Right ventricle myocardium superior (tissue), 1 donor: ENCODE measurements at regions not wholly inside any gene's neighbourhood (a gene's known extent, or its start where the extent isn't known, plus 50 kb on each side); places are given as distances from the start of the nearest gene placed in this dataset.
"Not testable (repeated sequence)": the region's sequence is repeated elsewhere in the genome, so short reads cannot be mapped to it uniquely, and the experiment has no call there.

Experiments used
- ATAC-seq: fragments of 200-7000 bp; cut with Tn5 transposase; one replicate; pipeline ENCODE4 v1.9.1; 2020; ENCODE audit warnings: mild to moderate bottlenecking; ENCODE audit not compliant: poor library complexity
- DNase-seq: peaks from one replicate; pipeline ENCODE4 v3.0.0-alpha.2; 2020
- intact Hi-C: fragments of 100-400 bp; cut with DNase I; formaldehyde crosslinking; loops from one replicate; pipeline ENCODE4 v1.11.2; 2022
- donor health status: DM: no; HTN: yes; CAD: no; lungs with severe emphysema.

GRCh38 chr21:19501115-19501514, 1097.5 kb upstream of the TMPRSS15 start:
- ATAC-seq (no peak), DNase-seq (no peak)
- intact Hi-C loops = no loop called here

GRCh38 chr21:19507682-19508260, 1104.2 kb upstream of the TMPRSS15 start:
- no peak for DNase-seq
- intact Hi-C loops = no loop called here
- ATAC-seq = no peak

- intact Hi-C loops = no loop called here
- DNase-seq = no peak
- ATAC-seq = no peak
These were observed 1104.9 kb upstream of the TMPRSS15 start for GRCh38 chr21:19508442-19508841.

- ATAC-seq (no peak), DNase-seq (no peak)
- intact Hi-C loops = no loop called here
These were observed 1105.3 kb upstream of the TMPRSS15 start for GRCh38 chr21:19508844-19509243.

- ATAC-seq = no peak
- DNase-seq = no peak
- intact Hi-C loops = no loop called here
These were observed 1106.5 kb upstream of the TMPRSS15 start for GRCh38 chr21:19510057-19510456.

GRCh38 chr21:19510653-19511052, 1107.1 kb upstream of the TMPRSS15 start:
- intact Hi-C loops = no loop called here
- DNase-seq = no peak
- ATAC-seq = no peak

- intact Hi-C loops = no loop called here
- ATAC-seq (no peak), DNase-seq (no peak)
These were observed 1118.8 kb upstream of the TMPRSS15 start for GRCh38 chr21:19522381-19522780.

- intact Hi-C loops = no loop called here
- ATAC-seq (no peak), DNase-seq (no peak)
These were observed 1119.5 kb upstream of the TMPRSS15 start for GRCh38 chr21:19523061-19523460.

GRCh38 chr21:19523746-19524145, 1120.2 kb upstream of the TMPRSS15 start:
- intact Hi-C loops = no loop called here
- no peak for DNase-seq
- no peak for ATAC-seq

GRCh38 chr21:19529031-19529430, 1125.4 kb upstream of the TMPRSS15 start:
- intact Hi-C loops = no loop called here
- DNase-seq = no peak
- ATAC-seq = no peak

GRCh38 chr21:19535356-19535755, 1131.8 kb upstream of the TMPRSS15 start:
- ATAC-seq = no peak
- intact Hi-C loops = no loop called here

GRCh38 chr21:19537116-19537515, 1133.5 kb upstream of the TMPRSS15 start:
- ATAC-seq = no peak
- no peak for DNase-seq
- intact Hi-C loops = no loop called here

More at GRCh38 chr21:19535356-19535755, 1131.8 kb upstream of the TMPRSS15 start:
- DNase-seq = no peak

GRCh38 chr21:19540287-19540686, 1136.7 kb upstream of the TMPRSS15 start:
- DNase-seq (no peak), ATAC-seq (no peak)
- intact Hi-C loops = no loop called here

- no peak for ATAC-seq
- no peak for DNase-seq
- intact Hi-C loops = no loop called here
These were observed 1138.0 kb upstream of the TMPRSS15 start for GRCh38 chr21:19541602-19542001.

- intact Hi-C loops, ATAC-seq: not testable (repeated sequence)
These were observed 1140.9 kb upstream of the TMPRSS15 start for GRCh38 chr21:19544493-19544892.

GRCh38 chr21:19547951-19548840, 1144.6 kb upstream of the TMPRSS15 start:
- ATAC-seq = no peak
- intact Hi-C loops = no loop called here
- DNase-seq = no peak

More at GRCh38 chr21:19544493-19544892, 1140.9 kb upstream of the TMPRSS15 start:
- DNase-seq = not testable (repeated sequence)

- ATAC-seq = no peak
- intact Hi-C loops = no loop called here
- no peak for DNase-seq
These were observed 1150.5 kb upstream of the TMPRSS15 start for GRCh38 chr21:19553919-19554615.

- intact Hi-C loops = no loop called here
- DNase-seq (no peak), ATAC-seq (no peak)
These were observed 1153.5 kb upstream of the TMPRSS15 start for GRCh38 chr21:19557046-19557445.

- no peak for DNase-seq
- intact Hi-C loops = no loop called here
- no peak for ATAC-seq
These were observed 1153.9 kb upstream of the TMPRSS15 start for GRCh38 chr21:19557488-19557887.

- intact Hi-C loops = no loop called here
- no peak for ATAC-seq
- no peak for DNase-seq
These were observed 1162.0 kb upstream of the TMPRSS15 start for GRCh38 chr21:19565587-19565986.
